ENCODE measurements at regions not wholly inside any gene's neighbourhood (a gene's known extent, or its start where the extent isn't known, plus 50 kb on each side); places are given as distances from the start of the nearest gene placed in this dataset.

- TF ChIP-seq CTCF (IDR thresholded peaks at IDR 0.05) (no peak), EP300 (IDR thresholded peaks at IDR 0.05; ENCODE audit: low read depth) (no peak)
Measured at GRCh38 chr9:126070058-126070655, 256.5 kb upstream of the MVB12B start.
